MM.1S (cell line): ENCODE measurements at regions not wholly inside any gene's neighbourhood (a gene's known extent, or its start where the extent isn't known, plus 50 kb on each side); places are given as distances from the start of the nearest gene placed in this dataset.

Experiments used
- CTCF ChIP-seq: fragments of 300-600 bp; sonication (generic); IDR thresholded peaks from 2 replicates; pipeline ENCODE4 v1.5.1; 2016; ENCODE audit warnings: antibody characterized with exemption, low read length, mixed read lengths
- EZH2 ChIP-seq: fragments of 300-600 bp; sonication (generic); optimal IDR thresholded peaks from 2 replicates; pipeline ENCODE3; 2017; ENCODE audit warnings: low read depth, mild to moderate bottlenecking, antibody characterized with exemption, low read length, mixed read lengths

- TF ChIP-seq CTCF: no peak
- TF ChIP-seq EZH2: no peak
Observed at GRCh38 chr15:27650244-27650643, 448.9 kb downstream of the OCA2 start.
